Activated CD8-positive, alpha-beta memory T cell treated with anti-CD3 and anti-CD28 coated beads, Interleukin-2, amount 50 U/mL, for 4 hours (primary cell): ENCODE measurements at regions not wholly inside any gene's neighbourhood (a gene's known extent, or its start where the extent isn't known, plus 50 kb on each side); places are given as distances from the start of the nearest gene placed in this dataset.

Experiments used
- DNase-seq: peaks from one replicate; pipeline ENCODE4 v3.0.0-alpha.2; 2020

GRCh38 chr18:39685303-39685902 lies 2119.8 kb upstream of the CELF4 start:
- no peak for DNase-seq

- no peak for DNase-seq
Measured at GRCh38 chr18:39681061-39681460, 2115.5 kb upstream of the CELF4 start.

GRCh38 chr18:39675906-39676305 lies 2110.3 kb upstream of the CELF4 start:
- DNase-seq = no peak

- no peak for DNase-seq
Measured at GRCh38 chr18:39675368-39675767, 2109.8 kb upstream of the CELF4 start.

- DNase-seq = no peak
Measured at GRCh38 chr18:39672171-39672570, 2106.6 kb upstream of the CELF4 start.

- DNase-seq = no peak
Measured at GRCh38 chr18:39667905-39668304, 2102.3 kb upstream of the CELF4 start.

- DNase-seq = no peak
Measured at GRCh38 chr18:39666541-39666940, 2100.9 kb upstream of the CELF4 start.

GRCh38 chr18:39661856-39662366 lies 2096.3 kb upstream of the CELF4 start:
- DNase-seq = no peak

- no peak for DNase-seq
Measured at GRCh38 chr18:39660141-39660540, 2094.5 kb upstream of the CELF4 start.

- DNase-seq = no peak
Measured at GRCh38 chr18:39655341-39655740, 2089.7 kb upstream of the CELF4 start.

- no peak for DNase-seq
Measured at GRCh38 chr18:39653221-39653620, 2087.6 kb upstream of the CELF4 start.

GRCh38 chr18:39648616-39649015 lies 2083.0 kb upstream of the CELF4 start:
- DNase-seq = no peak

GRCh38 chr18:39647627-39648534 lies 2082.3 kb upstream of the CELF4 start:
- no peak for DNase-seq

GRCh38 chr18:39638224-39638623 lies 2072.6 kb upstream of the CELF4 start:
- no peak for DNase-seq

- DNase-seq = no peak
Measured at GRCh38 chr18:39636931-39637330, 2071.3 kb upstream of the CELF4 start.

GRCh38 chr18:39635966-39636365 lies 2070.4 kb upstream of the CELF4 start:
- DNase-seq = no peak

- no peak for DNase-seq
Measured at GRCh38 chr18:39635192-39635591, 2069.6 kb upstream of the CELF4 start.

- no peak for DNase-seq
Measured at GRCh38 chr18:39627936-39628335, 2062.3 kb upstream of the CELF4 start.

- no peak for DNase-seq
Measured at GRCh38 chr18:39624961-39625360, 2059.4 kb upstream of the CELF4 start.

- no peak for DNase-seq
Measured at GRCh38 chr18:39622431-39622830, 2056.8 kb upstream of the CELF4 start.

GRCh38 chr18:39620551-39621168 lies 2055.1 kb upstream of the CELF4 start:
- DNase-seq = no peak

- DNase-seq = no peak
Measured at GRCh38 chr18:39618265-39619003, 2052.8 kb upstream of the CELF4 start.
